H4 (cell line): ENCODE measurements at regions not wholly inside any gene's neighbourhood (a gene's known extent, or its start where the extent isn't known, plus 50 kb on each side); places are given as distances from the start of the nearest gene placed in this dataset.
"Not testable (repeated sequence)": the region's sequence is repeated elsewhere in the genome, so short reads cannot be mapped to it uniquely, and the experiment has no call there.

ENCODE experiments used
- DNase-seq: peaks from one replicate; pipeline ENCODE4 v3.0.0-alpha.2; 2015; ENCODE audit warnings: low spot score

- DNase-seq, result no peak
Measured at GRCh38 chr2:155023674-155024073, 325.2 kb downstream of the KCNJ3 start.

- DNase-seq, result no peak
Measured at GRCh38 chr2:155022531-155022930, 324.0 kb downstream of the KCNJ3 start.

DNA sequence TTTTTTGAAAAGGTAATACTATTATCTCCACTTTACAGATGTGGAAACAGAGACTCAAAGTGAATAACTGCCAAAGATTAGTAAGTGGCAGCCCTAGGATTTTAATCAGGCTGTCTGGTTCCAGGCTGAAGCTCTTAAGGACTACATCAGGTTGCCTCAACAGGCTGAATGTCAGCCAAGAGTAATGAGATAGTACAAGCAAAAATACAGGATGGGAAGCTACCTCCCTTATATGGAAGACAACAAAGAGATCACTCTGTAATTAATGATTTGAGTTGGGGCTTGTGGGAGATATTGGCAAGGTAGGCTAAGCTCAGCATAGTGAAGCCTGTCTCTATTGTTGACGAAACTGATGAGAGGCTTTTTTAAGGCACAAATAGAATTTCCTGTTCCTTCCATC lies 323.1 kb downstream of the KCNJ3 start:
- DNase-seq, result no peak

GRCh38 chr2:155020246-155020645 lies 321.8 kb downstream of the KCNJ3 start:
- DNase-seq, result no peak

DNA sequence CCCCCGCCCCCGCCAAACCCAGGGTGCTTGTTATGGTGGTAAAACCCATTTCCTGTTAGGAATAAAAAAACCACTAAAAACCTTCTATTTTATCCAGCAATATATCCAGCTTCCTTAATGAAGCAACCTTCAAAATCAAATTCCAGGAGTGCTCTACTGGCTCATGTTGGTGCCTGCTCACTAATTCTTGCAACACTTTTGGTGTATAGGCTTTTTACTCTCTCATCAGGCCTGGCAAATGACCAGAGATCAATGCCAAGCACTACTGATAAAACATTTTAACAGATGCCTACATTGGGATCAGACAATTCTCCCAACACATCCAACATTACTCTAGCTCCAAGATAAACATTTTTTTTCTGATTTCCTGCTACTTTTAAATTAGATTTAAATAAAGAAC lies 312.4 kb downstream of the KCNJ3 start:
- DNase-seq, result no peak

DNA sequence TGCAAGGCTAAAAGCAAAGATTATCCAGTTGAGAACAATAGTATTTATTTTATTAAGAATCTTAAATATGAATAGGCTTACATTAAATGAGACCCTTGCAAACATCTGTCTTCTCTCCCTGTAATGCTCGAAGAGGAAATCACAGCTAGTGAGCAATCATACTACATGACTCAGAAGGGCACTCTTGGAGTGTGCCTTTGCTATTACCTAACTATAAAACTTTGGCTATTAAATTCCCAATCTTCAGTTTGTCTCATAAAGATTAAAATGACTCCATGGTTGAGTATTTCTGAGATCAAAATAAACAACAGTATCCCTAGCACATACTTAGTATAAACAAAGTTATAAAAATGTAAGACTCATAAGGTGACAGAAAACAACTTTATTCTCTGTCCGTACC lies 296.9 kb downstream of the KCNJ3 start:
- DNase-seq, result peak; percentile 25

GRCh38 chr2:154992826-154993225 lies 294.3 kb downstream of the KCNJ3 start:
- peak; percentile 27 for DNase-seq

DNA sequence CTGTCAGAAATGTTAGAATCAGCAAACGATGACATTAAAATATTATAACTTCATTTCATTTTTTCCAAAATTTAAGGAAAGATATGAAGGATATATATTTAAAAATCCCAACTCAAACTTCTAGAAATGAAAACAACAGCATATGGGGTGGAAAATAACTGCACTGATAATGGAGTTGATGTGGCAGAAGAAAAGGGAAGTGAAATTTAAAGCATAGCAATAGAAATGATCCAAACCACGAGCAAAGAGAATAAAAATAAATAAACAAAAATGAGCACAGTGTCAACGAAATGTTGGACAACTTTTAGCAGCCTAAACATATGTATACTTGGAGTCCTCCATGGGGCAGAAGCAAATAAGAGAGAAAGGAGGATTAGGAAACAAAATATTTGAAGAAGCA lies 280.2 kb downstream of the KCNJ3 start:
- no peak for DNase-seq

DNA sequence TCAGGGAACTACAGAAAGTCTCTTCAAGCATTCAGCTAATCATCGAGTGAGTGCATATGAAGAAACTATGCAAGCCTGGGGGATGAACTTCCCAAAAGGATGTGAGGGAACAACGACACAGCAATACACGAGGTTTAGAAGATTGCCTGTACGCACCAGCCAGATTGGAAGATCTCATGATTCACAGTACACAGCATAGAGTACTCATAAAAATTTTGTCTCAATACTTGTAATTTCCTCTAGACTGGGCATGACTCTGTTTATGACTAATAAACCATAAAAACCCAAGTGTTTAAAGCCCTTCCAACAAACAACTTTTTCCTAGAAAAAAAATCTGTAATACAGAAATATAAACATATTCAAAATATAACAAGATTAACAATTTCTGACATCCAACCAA lies 279.7 kb downstream of the KCNJ3 start:
- DNase-seq, result no peak

DNA sequence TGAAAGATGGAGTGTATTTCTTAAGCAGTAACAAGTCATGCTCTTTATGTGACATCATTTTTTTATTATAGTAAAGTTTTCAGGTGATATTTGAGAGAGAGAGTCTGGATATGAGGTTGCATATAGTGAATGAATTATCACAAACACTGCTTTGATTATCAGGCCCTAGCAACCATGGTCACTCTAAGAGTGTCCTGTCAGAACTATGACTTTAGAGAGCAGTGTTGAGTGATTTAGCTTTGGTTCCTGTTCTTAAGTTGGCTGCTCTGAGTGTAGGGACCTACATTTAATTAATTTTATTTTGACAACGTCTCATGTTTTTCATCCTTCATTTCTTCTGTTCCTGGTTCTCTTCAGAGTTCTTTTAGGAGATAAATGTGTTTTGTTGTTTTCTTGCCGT lies 275.5 kb downstream of the KCNJ3 start:
- DNase-seq, result no peak

- DNase-seq, result no peak
Measured at GRCh38 chr2:154963511-154963910, 265.0 kb downstream of the KCNJ3 start.

GRCh38 chr2:154961676-154962075 lies 263.2 kb downstream of the KCNJ3 start:
- no peak for DNase-seq

DNA sequence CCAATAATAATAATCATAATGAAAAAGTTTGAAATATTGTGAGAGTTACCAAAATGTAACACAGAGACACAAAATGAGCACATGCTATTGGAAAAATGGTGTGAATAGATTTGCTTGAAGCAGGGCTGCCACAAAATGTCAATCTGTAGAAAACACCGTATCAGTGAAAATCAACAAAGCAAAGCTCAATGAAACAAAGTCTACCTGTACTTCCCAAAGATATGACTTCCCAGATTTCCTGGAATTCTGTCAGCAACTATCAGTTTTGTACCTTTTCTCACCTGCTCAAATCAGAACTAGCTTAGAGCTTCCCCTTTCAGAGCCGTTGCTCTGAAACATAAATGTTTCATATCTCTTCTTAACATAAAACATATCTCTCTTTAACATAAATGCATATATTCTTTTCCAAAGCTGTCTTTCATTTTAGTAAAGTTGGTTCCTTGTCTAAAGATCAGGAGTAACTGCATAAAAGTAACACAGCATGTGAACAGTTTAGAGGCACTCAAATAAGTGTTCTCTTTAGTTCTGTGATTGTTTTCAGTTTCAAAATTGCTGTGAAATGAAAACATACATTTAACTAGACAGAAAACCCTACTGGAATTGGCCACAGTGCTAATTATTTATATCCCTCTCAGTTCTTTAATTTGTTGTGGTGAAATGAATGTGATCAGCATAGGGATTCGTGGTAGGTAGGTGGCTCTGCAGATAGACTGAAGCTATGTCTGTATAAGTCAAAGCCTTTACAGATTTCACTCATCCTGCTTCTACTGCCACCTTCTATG lies 262.5 kb downstream of the KCNJ3 start:
- no peak for DNase-seq

DNA sequence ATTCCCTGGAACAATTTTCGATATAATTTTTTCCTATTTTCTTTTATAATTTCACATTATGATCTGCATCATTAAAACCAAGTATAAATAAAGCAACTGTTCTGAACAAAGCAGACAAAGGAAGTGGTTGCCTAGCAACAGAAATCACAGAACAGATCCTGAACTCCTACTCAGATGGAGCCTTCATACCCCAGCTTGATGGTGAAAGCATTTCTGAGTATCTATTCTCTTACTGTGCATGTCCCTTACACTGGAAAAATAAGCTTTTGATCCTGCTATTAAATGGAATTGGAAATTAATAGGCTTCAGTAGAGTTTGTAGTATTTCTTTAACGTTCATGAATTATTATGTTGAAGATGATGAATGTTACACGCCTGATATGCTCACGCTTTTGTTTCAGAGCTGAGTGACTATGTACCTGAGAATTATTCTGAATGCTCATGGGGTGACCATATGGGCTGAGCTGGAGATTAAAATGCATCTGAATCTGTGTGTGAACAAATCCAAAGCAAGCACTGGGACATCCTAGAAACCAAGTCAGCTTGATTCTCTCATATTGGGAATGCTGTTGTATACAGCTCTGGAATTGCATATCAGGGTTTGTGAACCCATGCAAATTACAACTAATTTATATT lies 254.0 kb downstream of the KCNJ3 start:
- DNase-seq, result no peak

GRCh38 chr2:154947416-154947815 lies 248.9 kb downstream of the KCNJ3 start:
- DNase-seq, result not testable (repeated sequence)

GRCh38 chr2:154945984-154946383 lies 247.5 kb downstream of the KCNJ3 start:
- DNase-seq, result no peak

- no peak for DNase-seq
Measured at GRCh38 chr2:154941379-154941778, 242.9 kb downstream of the KCNJ3 start.

DNA sequence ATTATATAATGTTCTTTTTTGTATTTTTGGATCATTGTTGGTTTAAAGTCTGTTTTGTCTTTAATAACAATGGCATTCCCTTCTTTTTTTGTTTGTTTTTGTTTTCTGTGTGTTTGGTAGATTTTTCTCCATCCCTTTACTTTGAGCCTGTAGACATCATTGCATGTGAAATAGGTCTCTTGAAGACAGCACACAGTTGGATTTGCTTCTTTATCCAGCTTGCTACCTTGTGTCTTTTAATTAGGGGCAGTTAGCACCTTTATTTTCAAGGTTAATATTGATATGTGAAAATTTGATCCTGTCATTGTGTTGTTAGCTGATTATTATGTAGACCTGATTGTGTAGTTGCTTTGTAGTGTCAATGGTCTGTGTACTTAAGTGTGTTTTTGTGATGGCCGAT lies 235.7 kb downstream of the KCNJ3 start:
- no peak for DNase-seq

- DNase-seq, result no peak
Measured at GRCh38 chr2:154924531-154924930, 226.0 kb downstream of the KCNJ3 start.

DNA sequence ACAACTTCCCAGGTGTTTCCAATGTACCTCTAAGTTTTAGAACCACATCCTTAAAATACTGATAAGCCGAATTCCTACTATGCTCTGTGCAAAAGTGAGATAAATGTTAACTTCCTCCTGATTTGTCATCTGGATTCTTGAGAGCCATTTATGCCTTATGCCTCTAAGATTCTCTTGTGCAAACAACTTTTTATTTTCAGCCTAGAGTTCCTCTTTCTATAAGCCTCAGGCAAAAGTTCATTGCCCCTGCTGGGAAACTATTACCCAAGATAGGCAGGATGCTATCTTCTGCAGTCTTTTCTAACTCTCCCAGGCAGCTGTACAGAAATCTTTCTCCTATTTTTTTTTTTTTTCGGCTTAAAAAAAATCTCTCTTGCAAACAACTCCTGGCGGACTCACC lies 216.1 kb downstream of the KCNJ3 start:
- peak; percentile 10 for DNase-seq

GRCh38 chr2:154912215-154912614 lies 213.7 kb downstream of the KCNJ3 start:
- DNase-seq, result no peak

- DNase-seq, result no peak
Measured at GRCh38 chr2:154911729-154912128, 213.2 kb downstream of the KCNJ3 start.

DNA sequence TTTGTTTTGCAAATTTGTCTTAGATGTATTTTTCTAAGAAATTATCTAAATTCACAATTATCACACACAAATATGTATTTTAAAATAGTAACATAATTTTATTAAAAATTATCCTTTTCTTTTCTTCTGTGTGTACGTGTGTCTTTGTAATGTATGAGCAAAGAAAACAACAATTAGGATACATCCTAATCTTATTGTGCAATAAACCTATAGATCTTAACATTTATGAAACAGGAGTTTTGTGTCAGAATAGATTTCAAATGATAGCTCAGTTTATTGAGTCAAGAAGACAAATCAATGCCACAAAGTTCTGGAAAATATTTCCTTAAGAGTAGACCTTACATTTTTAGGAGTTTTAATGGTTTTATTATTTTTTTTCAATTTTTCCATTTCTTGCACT lies 212.2 kb downstream of the KCNJ3 start:
- DNase-seq, result no peak

DNA sequence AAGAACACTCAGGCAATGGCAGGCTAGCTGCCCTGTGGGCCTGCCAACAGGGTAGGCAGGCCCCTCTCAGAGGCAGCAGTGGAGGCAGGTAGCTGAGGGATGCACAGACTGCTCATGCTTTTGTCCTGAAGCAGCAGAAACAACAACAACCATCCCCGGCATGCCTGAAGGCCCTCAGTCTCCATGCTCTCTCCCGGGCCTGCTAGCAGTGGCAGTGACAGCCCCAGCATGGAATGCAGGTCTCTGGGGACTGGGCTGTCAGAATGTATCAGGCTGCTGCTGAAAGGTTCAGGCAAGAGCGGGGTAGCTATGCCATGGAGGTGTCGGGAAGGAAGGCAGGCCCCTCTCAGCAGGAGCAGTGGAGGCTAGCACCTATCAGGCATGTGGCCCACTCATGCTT lies 209.8 kb downstream of the KCNJ3 start:
- DNase-seq, result no peak
